ENCODE measurements at regions not wholly inside any gene's neighbourhood (a gene's known extent, or its start where the extent isn't known, plus 50 kb on each side); places are given as distances from the start of the nearest gene placed in this dataset.

DNA sequence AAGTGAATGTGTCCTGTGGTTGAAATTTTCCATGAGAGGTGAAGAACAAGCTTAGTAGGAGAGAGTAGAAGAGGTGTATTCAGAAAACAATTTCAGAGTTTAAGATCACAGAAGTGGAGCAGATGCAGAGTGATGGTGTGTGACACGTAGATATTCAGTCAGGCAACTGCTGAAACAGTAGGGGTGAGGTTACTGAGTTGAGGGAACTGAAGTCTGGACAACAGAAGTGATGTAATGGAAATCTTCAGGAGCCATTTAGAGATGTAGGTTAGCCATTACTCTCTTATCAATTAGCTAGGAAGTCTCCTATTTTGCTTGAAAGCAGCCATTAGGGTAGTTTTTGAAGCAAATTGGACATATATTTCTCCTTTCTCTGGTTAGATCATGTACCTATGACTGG, 584.4 kb downstream of the PKHD1 start:
- TF ChIP-seq, protein P1, sequence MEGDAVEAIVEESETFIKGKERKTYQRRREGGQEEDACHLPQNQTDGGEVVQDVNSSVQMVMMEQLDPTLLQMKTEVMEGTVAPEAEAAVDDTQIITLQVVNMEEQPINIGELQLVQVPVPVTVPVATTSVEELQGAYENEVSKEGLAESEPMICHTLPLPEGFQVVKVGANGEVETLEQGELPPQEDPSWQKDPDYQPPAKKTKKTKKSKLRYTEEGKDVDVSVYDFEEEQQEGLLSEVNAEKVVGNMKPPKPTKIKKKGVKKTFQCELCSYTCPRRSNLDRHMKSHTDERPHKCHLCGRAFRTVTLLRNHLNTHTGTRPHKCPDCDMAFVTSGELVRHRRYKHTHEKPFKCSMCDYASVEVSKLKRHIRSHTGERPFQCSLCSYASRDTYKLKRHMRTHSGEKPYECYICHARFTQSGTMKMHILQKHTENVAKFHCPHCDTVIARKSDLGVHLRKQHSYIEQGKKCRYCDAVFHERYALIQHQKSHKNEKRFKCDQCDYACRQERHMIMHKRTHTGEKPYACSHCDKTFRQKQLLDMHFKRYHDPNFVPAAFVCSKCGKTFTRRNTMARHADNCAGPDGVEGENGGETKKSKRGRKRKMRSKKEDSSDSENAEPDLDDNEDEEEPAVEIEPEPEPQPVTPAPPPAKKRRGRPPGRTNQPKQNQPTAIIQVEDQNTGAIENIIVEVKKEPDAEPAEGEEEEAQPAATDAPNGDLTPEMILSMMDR (optimal IDR thresholded peaks at IDR 0.05 in 1 of 3, IDR thresholded peaks at IDR 0.05 in 1 of 3, conservative IDR thresholded peaks at IDR 0.05 in 1 of 3; ENCODE audit: extremely low read depth in 1 of 3, insufficient read depth in 2 of 3, low read length in 3 of 3): no peak
- no peak for TF ChIP-seq EZH2 (IDR thresholded peaks at IDR 0.05; ENCODE audit: low read length)

Measured in keratinocyte (primary cell).